K562 (cell line): ENCODE measurements at regions not wholly inside any gene's neighbourhood (a gene's known extent, or its start where the extent isn't known, plus 50 kb on each side); places are given as distances from the start of the nearest gene placed in this dataset.

ENCODE experiments used
- CBX5 ChIP-seq: IDR thresholded peaks from 2 replicates; pipeline ENCODE4 v1.6.1; 2014; ENCODE audit warnings: low read depth, borderline replicate concordance
- CTCF ChIP-seq, 3 experiments: IDR thresholded peaks in 2 of 3; conservative IDR thresholded peaks in 1 of 3; 2 replicates each; pipeline ENCODE4 v1.5.1; 2011 to 2012; ENCODE audit warnings: low read length in 3 of 3, mild to moderate bottlenecking in 3 of 3, control low read depth in 2 of 3, improper control_type of control experiment in 1 of 3, inconsistent platforms in 1 of 3, low read depth in 1 of 3, mixed read lengths in 1 of 3, moderate library complexity in 1 of 3; ENCODE audit not compliant: insufficient read depth in 2 of 3
- FOXP4 ChIP-seq: sonication (generic); formaldehyde crosslinking; IDR thresholded peaks from 2 replicates; pipeline ENCODE4 v1.8.0; 2022; ENCODE audit warnings: mild to moderate bottlenecking, missing genetic modification reagents, borderline replicate concordance
- MYC ChIP-seq, 2 experiments: fragments of 250-450 bp in 1 of 2; sonication (Bioruptor Pico) in 1 of 2; IDR thresholded peaks; 2 replicates each; pipeline versions ENCODE4 v1.5.1 to v1.6.1; 2012 to 2021; ENCODE audit warnings: low read depth in 2 of 2, borderline replicate concordance in 1 of 2, improper control_type of control experiment in 1 of 2, low read length in 1 of 2, mild to moderate bottlenecking in 1 of 2, moderate library complexity in 1 of 2
- NR3C1 ChIP-seq: sonication (generic); formaldehyde crosslinking; IDR thresholded peaks from 2 replicates; pipeline ENCODE4 v1.8.1; 2022; ENCODE audit warnings: missing genetic modification reagents
- RCOR1 ChIP-seq, 2 experiments: IDR thresholded peaks; 2 replicates each; pipeline ENCODE4 v1.6.1; 2012; ENCODE audit warnings: low read depth in 2 of 2, low read length in 2 of 2, borderline replicate concordance in 1 of 2, improper control_type of control experiment in 1 of 2
- SMARCB1 ChIP-seq: IDR thresholded peaks from 2 replicates; pipeline ENCODE4 v1.6.1; 2011; ENCODE audit warnings: improper control_type of control experiment, low read depth; ENCODE audit not compliant: insufficient read length
- TCF7L2 ChIP-seq: fragments of 150-350 bp; IDR thresholded peaks from 2 replicates; pipeline ENCODE4 v1.6.1; 2016; ENCODE audit warnings: low read depth, mild to moderate bottlenecking, low read length, moderate library complexity
- TSC22D4 ChIP-seq: fragments of 450-650 bp; IDR thresholded peaks from 2 replicates; pipeline ENCODE4 v1.6.1; 2016; ENCODE audit warnings: missing genetic modification characterization, missing biosample characterization, control low read depth
- U2AF1 ChIP-seq: fragments of 200-400 bp; formaldehyde crosslinking; optimal IDR thresholded peaks from 2 replicates; pipeline ENCODE3; 2017; ENCODE audit warnings: mild to moderate bottlenecking, low read depth, low read length, moderate library complexity
- YY1 ChIP-seq, 3 experiments: IDR thresholded peaks; 2 replicates each; pipeline ENCODE4 v1.6.1; 2011; ENCODE audit warnings: low read length in 2 of 3, mild to moderate bottlenecking in 2 of 3, moderate library complexity in 2 of 3, borderline replicate concordance in 1 of 3, control low read depth in 1 of 3, low read depth in 1 of 3; ENCODE audit not compliant: insufficient read depth in 3 of 3, insufficient replicate concordance in 2 of 3, control insufficient read depth in 1 of 3, insufficient read length in 1 of 3; ENCODE audit errors: extremely low read depth in 1 of 3

- TF ChIP-seq SMARCB1 (no peak), NR3C1 (CRISPR knock-in tag) (no peak), U2AF1 (no peak), CBX5 (no peak), TSC22D4 (tag) (no peak), YY1 (IDR thresholded peaks at IDR 0.05; ENCODE audit: borderline replicate concordance in 1 of 3, control insufficient read depth in 1 of 3, extremely low read depth in 1 of 3, insufficient read depth in 3 of 3, insufficient read length in 1 of 3, insufficient replicate concordance in 2 of 3, low read depth in 1 of 3, low read length in 2 of 3) (no peak), CTCF (IDR thresholded peaks at IDR 0.05 in 2 of 3, conservative IDR thresholded peaks at IDR 0.05 in 1 of 3; ENCODE audit: insufficient read depth in 2 of 3, low read depth in 1 of 3, low read length in 3 of 3) (no peak), RCOR1 (IDR thresholded peaks at IDR 0.05; ENCODE audit: borderline replicate concordance in 1 of 2, low read depth in 2 of 2, low read length in 2 of 2) (no peak), TCF7L2 (no peak), MYC (IDR thresholded peaks at IDR 0.05; ENCODE audit: low read depth, low read length) (no peak), MYC (CRISPR knock-in tag; IDR thresholded peaks at IDR 0.05; ENCODE audit: borderline replicate concordance, low read depth) (no peak), FOXP4 (CRISPR knock-in tag) (no peak)
These were observed 248.7 kb upstream of the CXADR start for GRCh38 chr21:17264182-17264581.
